K562 (cell line): ENCODE measurements at regions not wholly inside any gene's neighbourhood (a gene's known extent, or its start where the extent isn't known, plus 50 kb on each side); places are given as distances from the start of the nearest gene placed in this dataset.
"Not testable (repeated sequence)": the region's sequence is repeated elsewhere in the genome, so short reads cannot be mapped to it uniquely, and the experiment has no call there.

Experiments
- ATAC-seq: fragments of 200-7000 bp; cut with Tn5 transposase; 3 replicates; pipeline ENCODE4 v1.9.1; 2020; ENCODE audit warnings: moderate library complexity
- BruUV-seq: library from RNA; stranded (reverse); fragments of 400-500 nt; replicated peaks from 2 replicates; lab custom pipeline; 2021; lab: Mats Ljungman, UMichigan
- CTCF ChIA-PET: fragments of 300-600 bp; formaldehyde crosslinking; extraction: SDS; loops from one replicate; lab custom pipeline; 2021; ENCODE audit warnings: low intra/inter-chr PET ratio; lab: Yijun Ruan, JAX
- POLR2A ChIA-PET: fragments of 300-600, 350-650 bp; sonication (Branson Sonifier 250); formaldehyde crosslinking; extraction: SDS; loops from one replicate; lab custom pipeline; 2021; ENCODE audit warnings: antibody characterized with exemption, inconsistent platforms; lab: Yijun Ruan, JAX
- DNase-seq, 4 experiments: peaks; one replicate each; pipeline versions ENCODE4 v3.0.0 to v3.0.0-alpha.2; 2011 to 2018; ENCODE audit warnings: low spot score in 3 of 4, mixed read lengths in 3 of 4; ENCODE audit errors: extremely low read depth in 1 of 4
- FAIRE-seq: peaks from 2 replicates; lab custom pipeline; 2011; peaks lifted over from hg19 to GRCh38; lab: Jason Lieb, UNC
- H2AFZ ChIP-seq: 2 replicates; pipeline ENCODE4 v1.6.0; 2011; ENCODE audit warnings: low read depth, low read length, control low read depth, inconsistent platforms
- H3K27ac ChIP-seq: fragments of 200-600 bp; 3 replicates; pipeline ENCODE4 v1.8.0; 2011; ENCODE audit warnings: low read depth, mild to moderate bottlenecking, control low read depth, inconsistent platforms, low read length, moderate library complexity, mixed read lengths; ENCODE audit errors: extremely low read depth
- H3K27me3 ChIP-seq, 2 experiments: fragments of 300-600 bp in 1 of 2; 2 replicates in 1 of 2; 3 replicates in 1 of 2; pipeline versions ENCODE4 v1.6.0 to v1.8.0; 2011; ENCODE audit warnings: inconsistent platforms in 2 of 2, low read length in 2 of 2, mild to moderate bottlenecking in 1 of 2, mixed read lengths in 1 of 2, moderate library complexity in 1 of 2; ENCODE audit not compliant: control insufficient read depth in 2 of 2, insufficient read depth in 2 of 2
- H3K36me3 ChIP-seq: fragments of 300-600 bp; 3 replicates; pipeline ENCODE4 v1.8.0; 2011; ENCODE audit warnings: mild to moderate bottlenecking, low read length, inconsistent platforms; ENCODE audit not compliant: control insufficient read depth, insufficient read depth
- H3K4me1 ChIP-seq, 2 experiments: fragments of 200-600 bp in 1 of 2; replicated peaks in 1 of 2; 2 replicates in 1 of 2; 3 replicates in 1 of 2; pipeline versions ENCODE4 v1.5.1 to v1.8.0; 2011; ENCODE audit warnings: inconsistent platforms in 2 of 2, low read length in 2 of 2, mild to moderate bottlenecking in 1 of 2, mixed read lengths in 1 of 2, moderate library complexity in 1 of 2; ENCODE audit not compliant: control insufficient read depth in 2 of 2, insufficient read depth in 2 of 2
- H3K4me2 ChIP-seq: 2 replicates; pipeline ENCODE4 v1.6.1; 2011; ENCODE audit warnings: low read length, control low read depth, inconsistent platforms, mixed read lengths; ENCODE audit not compliant: insufficient read depth
- H3K4me3 ChIP-seq: fragments of 200-600 bp; sonication (generic), shearing (Covaris generic); 2 replicates; pipeline ENCODE4 v1.5.1; 2016; ENCODE audit warnings: control low read depth, inconsistent platforms
- H3K79me2 ChIP-seq: fragments of 200-600 bp; 3 replicates; pipeline ENCODE4 v1.8.0; 2011; ENCODE audit warnings: low read length, inconsistent platforms; ENCODE audit not compliant: control insufficient read depth, insufficient read depth
- H3K9ac ChIP-seq, 2 experiments: 2 replicates each; pipeline versions ENCODE4 v1.6.0 to v1.6.1; 2011; ENCODE audit warnings: low read depth in 2 of 2, low read length in 2 of 2, control low read depth in 1 of 2, inconsistent platforms in 1 of 2, mild to moderate bottlenecking in 1 of 2, mixed read lengths in 1 of 2; ENCODE audit not compliant: insufficient read depth in 1 of 2
- H3K9me1 ChIP-seq: one replicate; pipeline ENCODE4 v1.6.0; 2011; ENCODE audit warnings: inconsistent platforms, mild to moderate bottlenecking, low read length, moderate library complexity; ENCODE audit not compliant: control insufficient read depth, insufficient read depth
- H3K9me3 ChIP-seq: replicated peaks from 2 replicates; pipeline ENCODE4 v1.5.1; 2011; ENCODE audit warnings: low read depth, low read length, inconsistent platforms; ENCODE audit not compliant: control insufficient read depth, insufficient read depth
- H4K20me1 ChIP-seq: replicated peaks from 2 replicates; pipeline ENCODE4 v1.6.1; 2011; ENCODE audit warnings: low read length, inconsistent platforms, mixed read lengths; ENCODE audit not compliant: control insufficient read depth, insufficient read depth
- GTF2A2 ChIP-seq: IDR thresholded peaks from 2 replicates; pipeline ENCODE4 v1.6.1; 2016; ENCODE audit warnings: mild to moderate bottlenecking, missing genetic modification characterization, missing compliant biosample characterization
- HDGF ChIP-seq: fragments of 450-650 bp; IDR thresholded peaks from 2 replicates; pipeline ENCODE4 v1.6.1; 2016
- NCOA1 ChIP-seq: fragments of 450-650 bp; IDR thresholded peaks from 2 replicates; pipeline ENCODE4 v1.6.1; 2016; ENCODE audit warnings: low read depth
- TBL1XR1 ChIP-seq, 2 experiments: IDR thresholded peaks; 2 replicates each; pipeline ENCODE4 v1.6.1; 2012; ENCODE audit warnings: improper control_type of control experiment in 2 of 2, low read length in 2 of 2, mild to moderate bottlenecking in 1 of 2
- ZBTB1 ChIP-seq: sonication (generic); formaldehyde crosslinking; IDR thresholded peaks from 2 replicates; pipeline ENCODE4 v1.8.1; 2023; ENCODE audit warnings: missing genetic modification reagents, low read depth, mild to moderate bottlenecking, borderline replicate concordance
- WGBS: fragments of 100-300 bp; shearing (Covaris generic); methylation state at CpG from one replicate; pipeline ENCODE4 v1.1.6; 2016; ENCODE audit warnings: low coverage, mixed read lengths; ENCODE audit not compliant: insufficient coverage; ENCODE audit errors: missing lambda C conversion rate; 5-methylcytosine and 5-hydroxymethylcytosine counted together
- in situ Hi-C: fragments of 300-500 bp; cut with MboI; formaldehyde crosslinking; loops from 4 replicates; pipeline ENCODE4 v1.15.0; 2018; ENCODE audit warnings: inconsistent platforms, mixed read lengths
- intact Hi-C: fragments of 100-400 bp; cut with micrococcal nuclease; formaldehyde crosslinking; loops from 2 replicates; pipeline ENCODE4 v1.14.2; 2022
- TF ChIP-seq, protein P1 (sequence below): fragments of 250-450 bp; sonication (Bioruptor Pico); IDR thresholded peaks from 2 replicates; pipeline ENCODE4 v1.9.0; 2021; ENCODE audit warnings: mild to moderate bottlenecking
- TF ChIP-seq, protein P2 (sequence below): fragments of 250-450 bp; sonication (Bioruptor Pico); IDR thresholded peaks from 2 replicates; pipeline ENCODE4 v1.8.0; 2021; ENCODE audit warnings: borderline replicate concordance, mild to moderate bottlenecking, moderate library complexity; ENCODE audit not compliant: poor library complexity, severe bottlenecking
- TF ChIP-seq, protein P3 (sequence below): fragments of 450-650 bp; conservative IDR thresholded peaks from 2 replicates; pipeline ENCODE4 v1.6.1; 2016; ENCODE audit warnings: missing genetic modification characterization, low read depth, mild to moderate bottlenecking, control low read depth, missing compliant biosample characterization

DNA sequence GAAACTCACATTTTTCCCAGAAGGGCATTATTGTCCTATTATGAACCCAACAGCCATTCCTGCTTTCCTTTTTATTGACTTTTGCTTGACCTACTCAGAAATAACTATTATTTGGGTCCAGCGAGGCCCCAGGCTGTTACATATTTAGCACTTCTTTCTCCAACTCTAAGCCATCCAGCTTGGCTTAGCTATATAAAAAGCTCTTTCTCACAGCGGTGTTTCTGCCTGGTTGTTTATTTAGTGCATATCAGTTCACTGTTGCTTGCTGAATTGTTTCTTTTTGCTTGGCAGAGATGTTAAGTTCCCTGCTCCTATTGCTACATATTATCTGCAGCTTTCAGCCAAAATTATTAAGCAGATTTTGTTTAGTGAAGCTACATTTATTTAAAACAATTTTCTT, 1156.8 kb upstream of the SEMA6A start:
- Histone ChIP-seq H3K9ac (no peak overlapping the region), H3K9me1 (no peaks in the 10 kb centered on the region), H3K4me2 (no peak overlapping the region), H3K9me3 (no peaks in the 10 kb centered on the region), H3K79me2 (no peaks in the 10 kb centered on the region), H3K36me3 (no peaks in the 10 kb centered on the region), H4K20me1 (no peaks in the 10 kb centered on the region), H3K4me3 (no peak overlapping the region), H3K27ac (no peak overlapping the region), H3K4me1 (no peaks in the 10 kb centered on the region), H3K27me3 (no peaks in the 10 kb centered on the region), H2AFZ (no peak overlapping the region)
- no peak for FAIRE-seq
- 0% methylated on average over 2 of the region's 2 CpGs for WGBS
- POLR2A ChIA-PET = no interaction called here
- TF ChIP-seq, protein P1, sequence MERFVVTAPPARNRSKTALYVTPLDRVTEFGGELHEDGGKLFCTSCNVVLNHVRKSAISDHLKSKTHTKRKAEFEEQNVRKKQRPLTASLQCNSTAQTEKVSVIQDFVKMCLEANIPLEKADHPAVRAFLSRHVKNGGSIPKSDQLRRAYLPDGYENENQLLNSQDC (CRISPR knock-in tag) = no peak
- TF ChIP-seq GTF2A2 (tag) = no peak
- TF ChIP-seq, protein P2, sequence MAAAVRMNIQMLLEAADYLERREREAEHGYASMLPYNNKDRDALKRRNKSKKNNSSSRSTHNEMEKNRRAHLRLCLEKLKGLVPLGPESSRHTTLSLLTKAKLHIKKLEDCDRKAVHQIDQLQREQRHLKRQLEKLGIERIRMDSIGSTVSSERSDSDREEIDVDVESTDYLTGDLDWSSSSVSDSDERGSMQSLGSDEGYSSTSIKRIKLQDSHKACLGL = no peak
- TF ChIP-seq HDGF = no peak
- no peak for TF ChIP-seq TBL1XR1 (IDR thresholded peaks at IDR 0.05; ENCODE audit: low read length in 2 of 2)
- TF ChIP-seq ZBTB1 (CRISPR knock-in tag) = no peak
- TF ChIP-seq NCOA1 = no peak
- TF ChIP-seq, protein P3, sequence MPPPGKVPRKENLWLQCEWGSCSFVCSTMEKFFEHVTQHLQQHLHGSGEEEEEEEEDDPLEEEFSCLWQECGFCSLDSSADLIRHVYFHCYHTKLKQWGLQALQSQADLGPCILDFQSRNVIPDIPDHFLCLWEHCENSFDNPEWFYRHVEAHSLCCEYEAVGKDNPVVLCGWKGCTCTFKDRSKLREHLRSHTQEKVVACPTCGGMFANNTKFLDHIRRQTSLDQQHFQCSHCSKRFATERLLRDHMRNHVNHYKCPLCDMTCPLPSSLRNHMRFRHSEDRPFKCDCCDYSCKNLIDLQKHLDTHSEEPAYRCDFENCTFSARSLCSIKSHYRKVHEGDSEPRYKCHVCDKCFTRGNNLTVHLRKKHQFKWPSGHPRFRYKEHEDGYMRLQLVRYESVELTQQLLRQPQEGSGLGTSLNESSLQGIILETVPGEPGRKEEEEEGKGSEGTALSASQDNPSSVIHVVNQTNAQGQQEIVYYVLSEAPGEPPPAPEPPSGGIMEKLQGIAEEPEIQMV (tag) = no peak
- CTCF ChIA-PET = no interaction called here
- DNase-seq = no peak
- intact Hi-C loops = no loop called here
- no TSS peak for BruUV-seq
- no peak for ATAC-seq
- in situ Hi-C loops = no loop called here

GRCh38 chr5:117720784-117721183, 1146.2 kb upstream of the SEMA6A start:
- DNase-seq, intact Hi-C loops, H3K27ac ChIP-seq, H3K79me2 ChIP-seq, H3K4me3 ChIP-seq, H4K20me1 ChIP-seq, H3K4me2 ChIP-seq, H3K9ac ChIP-seq, ATAC-seq, in situ Hi-C loops, BruUV-seq, H3K9me3 ChIP-seq, H2AFZ ChIP-seq, CTCF ChIA-PET, H3K36me3 ChIP-seq, POLR2A ChIA-PET, H3K27me3 ChIP-seq, FAIRE-seq, H3K4me1 ChIP-seq, H3K9me1 ChIP-seq: not testable (repeated sequence)
- WGBS = 0% methylated on average over 3 of the region's 4 CpGs
